Skeletal muscle tissue (tissue), 3 donors: ENCODE measurements at regions not wholly inside any gene's neighbourhood (a gene's known extent, or its start where the extent isn't known, plus 50 kb on each side); places are given as distances from the start of the nearest gene placed in this dataset.
"Not testable (repeated sequence)": the region's sequence is repeated elsewhere in the genome, so short reads cannot be mapped to it uniquely, and the experiment has no call there.

ENCODE experiments used
- H3K27ac ChIP-seq: one replicate; pipeline ENCODE4 v1.7.0; 2013; ENCODE audit warnings: mild to moderate bottlenecking, low read depth, low read length, inconsistent platforms
- H3K27me3 ChIP-seq, 3 donors: one replicate each; pipeline ENCODE4 v1.7.0; 2013; ENCODE audit warnings: low read length in 3 of 3; ENCODE audit not compliant: control insufficient read depth in 3 of 3, insufficient read depth in 3 of 3
- H3K36me3 ChIP-seq, 3 donors: one replicate each; pipeline ENCODE4 v1.7.0; 2013; ENCODE audit warnings: low read length in 3 of 3; ENCODE audit not compliant: control insufficient read depth in 3 of 3, insufficient read depth in 3 of 3
- H3K4me1 ChIP-seq, 3 donors: one replicate each; pipeline ENCODE4 v1.7.0; 2013; ENCODE audit warnings: low read length in 3 of 3, mild to moderate bottlenecking in 3 of 3; ENCODE audit not compliant: control insufficient read depth in 3 of 3, insufficient read depth in 3 of 3
- H3K4me3 ChIP-seq, 3 donors: one replicate each; pipeline ENCODE4 v1.7.0; 2013; ENCODE audit warnings: low read length in 3 of 3
- H3K9ac ChIP-seq, 3 donors: one replicate each; pipeline ENCODE4 v1.7.0; 2013; ENCODE audit warnings: low read length in 3 of 3, mild to moderate bottlenecking in 3 of 3, moderate library complexity in 2 of 3, low read depth in 1 of 3
- H3K9me3 ChIP-seq, 3 donors: one replicate each; pipeline ENCODE4 v1.7.0; 2013; ENCODE audit warnings: low read length in 3 of 3; ENCODE audit not compliant: control insufficient read depth in 3 of 3
- donor health status: Osteomylitis.

- H3K27me3 ChIP-seq = no peaks in the 10 kb centered on the region
- H3K36me3 ChIP-seq = no peaks in the 10 kb centered on the region
- no peak overlapping the region for H3K9ac ChIP-seq
- no peaks in the 10 kb centered on the region for H3K9me3 ChIP-seq
- H3K4me3 ChIP-seq = no peak overlapping the region
- H3K27ac ChIP-seq = no peak overlapping the region
- no peaks in the 10 kb centered on the region for H3K4me1 ChIP-seq
Measured at GRCh38 chr7:113307147-113307546, 188.8 kb upstream of the SMIM30 start.

GRCh38 chr7:113306302-113306701 lies 187.9 kb upstream of the SMIM30 start:
- Histone ChIP-seq H3K27me3 (no peaks in the 10 kb centered on the region), H3K4me3 (no peak overlapping the region), H3K9me3 (no peaks in the 10 kb centered on the region), H3K4me1 (no peaks in the 10 kb centered on the region), H3K9ac (no peak overlapping the region), H3K27ac (no peak overlapping the region), H3K36me3 (no peaks in the 10 kb centered on the region)

GRCh38 chr7:113304104-113304503 lies 185.8 kb upstream of the SMIM30 start:
- no peak overlapping the region for H3K9ac ChIP-seq
- H3K4me3 ChIP-seq = no peak overlapping the region
- no peaks in the 10 kb centered on the region for H3K9me3 ChIP-seq
- H3K27me3 ChIP-seq = no peaks in the 10 kb centered on the region
- no peaks in the 10 kb centered on the region for H3K4me1 ChIP-seq
- no peaks in the 10 kb centered on the region for H3K36me3 ChIP-seq
- no peak overlapping the region for H3K27ac ChIP-seq

- not testable (repeated sequence) for H3K9ac ChIP-seq, H3K9me3 ChIP-seq, H3K27me3 ChIP-seq, H3K27ac ChIP-seq, H3K36me3 ChIP-seq, H3K4me1 ChIP-seq, H3K4me3 ChIP-seq
Measured at GRCh38 chr7:113303388-113303787, 185.0 kb upstream of the SMIM30 start.

- H3K27ac ChIP-seq = no peak overlapping the region
- H3K4me3 ChIP-seq = no peak overlapping the region
- H3K9me3 ChIP-seq = no peaks in the 10 kb centered on the region
- no peaks in the 10 kb centered on the region for H3K4me1 ChIP-seq
- H3K36me3 ChIP-seq = no peaks in the 10 kb centered on the region
- no peak overlapping the region for H3K9ac ChIP-seq
- H3K27me3 ChIP-seq = no peaks in the 10 kb centered on the region
Measured at GRCh38 chr7:113301983-113302382, 183.6 kb upstream of the SMIM30 start.

GRCh38 chr7:113301141-113301540 lies 182.8 kb upstream of the SMIM30 start:
- Histone ChIP-seq H3K27ac (no peak overlapping the region), H3K4me3 (no peak overlapping the region), H3K36me3 (no peaks in the 10 kb centered on the region), H3K9me3 (no peaks in the 10 kb centered on the region), H3K27me3 (no peaks in the 10 kb centered on the region), H3K9ac (no peak overlapping the region), H3K4me1 (no peaks in the 10 kb centered on the region)

- H3K27me3 ChIP-seq = no peaks in the 10 kb centered on the region
- H3K36me3 ChIP-seq = no peaks in the 10 kb centered on the region
- H3K4me3 ChIP-seq = no peak overlapping the region
- no peaks in the 10 kb centered on the region for H3K9me3 ChIP-seq
- H3K4me1 ChIP-seq = no peaks in the 10 kb centered on the region
- no peak overlapping the region for H3K9ac ChIP-seq
- no peak overlapping the region for H3K27ac ChIP-seq
Measured at GRCh38 chr7:113299748-113300147, 181.4 kb upstream of the SMIM30 start.

GRCh38 chr7:113298501-113298900 lies 180.1 kb upstream of the SMIM30 start:
- H3K9me3 ChIP-seq = no peaks in the 10 kb centered on the region
- no peak overlapping the region for H3K9ac ChIP-seq
- H3K27ac ChIP-seq = no peak overlapping the region
- H3K4me3 ChIP-seq = no peak overlapping the region
- no peaks in the 10 kb centered on the region for H3K27me3 ChIP-seq
- H3K36me3 ChIP-seq = no peaks in the 10 kb centered on the region
- no peaks in the 10 kb centered on the region for H3K4me1 ChIP-seq

GRCh38 chr7:113294750-113295149 lies 176.4 kb upstream of the SMIM30 start:
- Histone ChIP-seq H3K27me3 (no peaks in the 10 kb centered on the region), H3K27ac (no peak overlapping the region), H3K9ac (no peak overlapping the region), H3K4me1 (no peaks in the 10 kb centered on the region), H3K9me3 (no peaks in the 10 kb centered on the region), H3K36me3 (no peaks in the 10 kb centered on the region), H3K4me3 (no peak overlapping the region)

- Histone ChIP-seq H3K9me3 (peaks cover 0 to 2% (median 0%) of the 10 kb centered on the region in 3 donors), H3K27me3 (no peaks in the 10 kb centered on the region), H3K4me1 (no peaks in the 10 kb centered on the region), H3K27ac (no peak overlapping the region), H3K4me3 (no peak overlapping the region), H3K9ac (no peak overlapping the region), H3K36me3 (no peaks in the 10 kb centered on the region)
Measured at GRCh38 chr7:113292105-113292504, 173.8 kb upstream of the SMIM30 start.

GRCh38 chr7:113291058-113291457 lies 172.7 kb upstream of the SMIM30 start:
- Histone ChIP-seq H3K4me1 (no peaks in the 10 kb centered on the region), H3K4me3 (no peak overlapping the region), H3K27me3 (no peaks in the 10 kb centered on the region), H3K27ac (no peak overlapping the region), H3K9me3 (peaks cover 0 to 2% (median 0%) of the 10 kb centered on the region in 3 donors), H3K9ac (no peak overlapping the region), H3K36me3 (no peaks in the 10 kb centered on the region)
